GM12872 (cell line): ENCODE measurements at regions not wholly inside any gene's neighbourhood (a gene's known extent, or its start where the extent isn't known, plus 50 kb on each side); places are given as distances from the start of the nearest gene placed in this dataset.

ENCODE experiments used
- CTCF ChIP-seq: IDR thresholded peaks from 3 replicates; pipeline ENCODE4 v1.5.1; 2011; ENCODE audit warnings: low read depth, mild to moderate bottlenecking, low read length, moderate library complexity; ENCODE audit not compliant: insufficient read depth

- TF ChIP-seq CTCF: no peak
Observed at GRCh38 chr11:116518141-116518540, 254.6 kb downstream of the BUD13 start.

- no peak for TF ChIP-seq CTCF
Observed at GRCh38 chr11:116517584-116517983, 255.2 kb downstream of the BUD13 start.

GRCh38 chr11:116517077-116517476 lies 255.7 kb downstream of the BUD13 start:
- no peak for TF ChIP-seq CTCF

- TF ChIP-seq CTCF: no peak
Observed at GRCh38 chr11:116515664-116516184, 257.1 kb downstream of the BUD13 start.

- TF ChIP-seq CTCF: peak; percentile 55; the same call in 2 of the 3 replicates
Observed at GRCh38 chr11:116513894-116514293, 258.9 kb downstream of the BUD13 start.

GRCh38 chr11:116513278-116513823 lies 259.4 kb downstream of the BUD13 start:
- TF ChIP-seq CTCF: no peak

- no peak for TF ChIP-seq CTCF
Observed at GRCh38 chr11:116512841-116513240, 259.9 kb downstream of the BUD13 start.
